GM23338 (cell line): ENCODE measurements at regions not wholly inside any gene's neighbourhood (a gene's known extent, or its start where the extent isn't known, plus 50 kb on each side); places are given as distances from the start of the nearest gene placed in this dataset.

ENCODE experiments used
- ATAC-seq: fragments of 200-7000 bp; cut with Tn5 transposase; 3 replicates; pipeline ENCODE4 v1.9.1; 2020
- DNase-seq: peaks from one replicate; pipeline ENCODE4 v3.0.0-alpha.2; 2015; ENCODE audit warnings: low spot score
- H2AFZ ChIP-seq: fragments of 200-600 bp; sonication (generic); 2 replicates; pipeline ENCODE4 v1.8.0; 2016; ENCODE audit warnings: antibody characterized with exemption, mild to moderate bottlenecking, moderate library complexity
- H3F3A ChIP-seq: fragments of 200-600 bp; sonication (generic); replicated peaks from 2 replicates; pipeline ENCODE4 v1.8.0; 2017; ENCODE audit warnings: antibody characterized with exemption, mixed run types, low read depth
- H3K27ac ChIP-seq: fragments of 200-600 bp; sonication (generic); 2 replicates; pipeline ENCODE4 v1.6.1; 2016; ENCODE audit warnings: low read depth
- H3K27me3 ChIP-seq: fragments of 200-600 bp; sonication (generic); 2 replicates; pipeline ENCODE4 v1.8.0; 2016; ENCODE audit warnings: mild to moderate bottlenecking, mixed run types, moderate library complexity; ENCODE audit not compliant: insufficient read depth
- H3K36me3 ChIP-seq: fragments of 200-600 bp; sonication (generic); 2 replicates; pipeline ENCODE4 v1.8.0; 2016; ENCODE audit warnings: mild to moderate bottlenecking; ENCODE audit not compliant: insufficient read depth
- H3K4me1 ChIP-seq: fragments of 200-600 bp; sonication (generic); 2 replicates; pipeline ENCODE4 v1.8.0; 2016; ENCODE audit warnings: mild to moderate bottlenecking, moderate library complexity; ENCODE audit not compliant: insufficient read depth
- H3K4me2 ChIP-seq: fragments of 200-600 bp; sonication (generic); 2 replicates; pipeline ENCODE4 v1.7.1; 2017; ENCODE audit warnings: mixed run types
- H3K4me3 ChIP-seq: fragments of 200-600 bp; sonication (generic); 2 replicates; pipeline ENCODE4 v1.6.1; 2016; ENCODE audit warnings: mixed run types
- H3K79me2 ChIP-seq: fragments of 200-600 bp; sonication (generic); replicated peaks from 2 replicates; pipeline ENCODE4 v1.8.0; 2017; ENCODE audit warnings: mild to moderate bottlenecking; ENCODE audit not compliant: insufficient read depth
- H3K9me2 ChIP-seq: fragments of 200-600 bp; sonication (generic); 2 replicates; pipeline ENCODE4 v1.8.0; 2017; ENCODE audit not compliant: insufficient read depth
- H4K20me1 ChIP-seq: fragments of 200-600 bp; sonication (generic); replicated peaks from 2 replicates; pipeline ENCODE4 v1.8.0; 2017; ENCODE audit warnings: mild to moderate bottlenecking; ENCODE audit not compliant: insufficient read depth
- H3K27ac Mint-ChIP-seq: 2 replicates; pipeline ENCODE4 v1.8.0; 2020; ENCODE audit warnings: inconsistent platforms, mild to moderate bottlenecking, moderate library complexity, mixed read lengths
- H3K27me3 Mint-ChIP-seq: 3 replicates; pipeline ENCODE4 v1.8.0; 2022; ENCODE audit warnings: low read depth, mild to moderate bottlenecking, moderate library complexity, mixed read lengths, inconsistent platforms; ENCODE audit not compliant: insufficient read depth, poor library complexity
- H3K36me3 Mint-ChIP-seq: 3 replicates; pipeline ENCODE4 v1.8.0; 2021; ENCODE audit warnings: low read depth, mild to moderate bottlenecking, inconsistent platforms, moderate library complexity, mixed read lengths
- H3K4me1 Mint-ChIP-seq: 3 replicates; pipeline ENCODE4 v1.8.0; 2020; ENCODE audit warnings: mild to moderate bottlenecking, inconsistent platforms, mixed read lengths
- H3K4me3 Mint-ChIP-seq: 3 replicates; pipeline ENCODE4 v1.8.0; 2021; ENCODE audit warnings: moderate library complexity, mild to moderate bottlenecking, inconsistent platforms, mixed read lengths
- H3K9me3 Mint-ChIP-seq: 3 replicates; pipeline ENCODE4 v1.8.0; 2020; ENCODE audit warnings: moderate library complexity, mild to moderate bottlenecking, inconsistent platforms, mixed read lengths
- CREB1 ChIP-seq: fragments of 250-450 bp; sonication (Bioruptor Pico); IDR thresholded peaks from 2 replicates; pipeline ENCODE4 v1.5.0; 2020; ENCODE audit warnings: low read depth, mild to moderate bottlenecking, moderate library complexity
- EZH2 ChIP-seq: fragments of 200-600 bp; sonication (generic); IDR thresholded peaks from one replicate; pipeline ENCODE4 v1.8.0; 2017; ENCODE audit warnings: antibody characterized with exemption, mild to moderate bottlenecking, low read depth; ENCODE audit not compliant: unreplicated experiment
- EZH2phosphoT487 ChIP-seq: fragments of 200-600 bp; sonication (generic); IDR thresholded peaks from one replicate; pipeline ENCODE4 v1.8.1; 2018; ENCODE audit warnings: antibody characterized with exemption; ENCODE audit not compliant: unreplicated experiment
- JUNB ChIP-seq: IDR thresholded peaks from one replicate; pipeline ENCODE4 v1.6.1; 2016; ENCODE audit warnings: antibody characterized with exemption; ENCODE audit not compliant: unreplicated experiment
- POLR2AphosphoS5 ChIP-seq: IDR thresholded peaks from 2 replicates; pipeline ENCODE4 v1.6.1; 2016; ENCODE audit warnings: antibody characterized with exemption, low read depth
- STAT1 ChIP-seq: IDR thresholded peaks from one replicate; pipeline ENCODE4 v1.6.1; 2016; ENCODE audit warnings: antibody characterized with exemption; ENCODE audit not compliant: unreplicated experiment
- ZNF114 ChIP-seq: fragments of 250-450 bp; sonication (Bioruptor Pico); IDR thresholded peaks from 2 replicates; pipeline ENCODE4 v1.5.0; 2020; ENCODE audit warnings: mild to moderate bottlenecking, moderate library complexity
- ZNF331 ChIP-seq: fragments of 250-450 bp; sonication (Bioruptor Pico); IDR thresholded peaks from 2 replicates; pipeline ENCODE4 v1.5.0; 2020; ENCODE audit warnings: low read depth, mild to moderate bottlenecking, moderate library complexity
- TF ChIP-seq, protein P1 (sequence below), 2 experiments: fragments of 200-600 bp in 1 of 2; sonication (generic) in 1 of 2; conservative IDR thresholded peaks; 2 replicates each; pipeline versions ENCODE4 v1.5.1 to v1.6.1; 2016 to 2017; ENCODE audit warnings: antibody characterized with exemption in 2 of 2, low read depth in 2 of 2, mild to moderate bottlenecking in 2 of 2, moderate library complexity in 1 of 2
- TF ChIP-seq, protein P2 (sequence below): IDR thresholded peaks from one replicate; pipeline ENCODE4 v1.6.1; 2018; ENCODE audit warnings: antibody characterized with exemption; ENCODE audit not compliant: unreplicated experiment

- Histone ChIP-seq H2AFZ (no peak overlapping the region), H3K79me2 (no peaks in the 10 kb centered on the region), H3K27ac (no peak overlapping the region), H3K4me3 (no peak overlapping the region), H4K20me1 (no peaks in the 10 kb centered on the region), H3F3A (no peaks in the 10 kb centered on the region), H3K9me2 (no peaks in the 10 kb centered on the region), H3K4me2 (no peak overlapping the region), H3K4me1 (0 out of 2 replicates have a peak, but pooled peaks cover 3% of the 10 kb centered on the region), H3K36me3 (no peaks in the 10 kb centered on the region), H3K27me3 (no peaks in the 10 kb centered on the region)
- Mint-ChIP-seq H3K27me3 (peaks cover 1% of the 10 kb centered on the region), H3K9me3 (no peaks in the 10 kb centered on the region), H3K27ac (no peak overlapping the region), H3K36me3 (no peaks in the 10 kb centered on the region), H3K4me1 (peaks cover 7% of the 10 kb centered on the region), H3K4me3 (no peak overlapping the region)
- TF ChIP-seq JUNB (no peak), EZH2 (no peak), ZNF331 (CRISPR knock-in tag) (no peak), POLR2AphosphoS5 (no peak), CREB1 (no peak), EZH2phosphoT487 (no peak), ZNF114 (CRISPR knock-in tag) (no peak), STAT1 (no peak)
- TF ChIP-seq, protein P1, sequence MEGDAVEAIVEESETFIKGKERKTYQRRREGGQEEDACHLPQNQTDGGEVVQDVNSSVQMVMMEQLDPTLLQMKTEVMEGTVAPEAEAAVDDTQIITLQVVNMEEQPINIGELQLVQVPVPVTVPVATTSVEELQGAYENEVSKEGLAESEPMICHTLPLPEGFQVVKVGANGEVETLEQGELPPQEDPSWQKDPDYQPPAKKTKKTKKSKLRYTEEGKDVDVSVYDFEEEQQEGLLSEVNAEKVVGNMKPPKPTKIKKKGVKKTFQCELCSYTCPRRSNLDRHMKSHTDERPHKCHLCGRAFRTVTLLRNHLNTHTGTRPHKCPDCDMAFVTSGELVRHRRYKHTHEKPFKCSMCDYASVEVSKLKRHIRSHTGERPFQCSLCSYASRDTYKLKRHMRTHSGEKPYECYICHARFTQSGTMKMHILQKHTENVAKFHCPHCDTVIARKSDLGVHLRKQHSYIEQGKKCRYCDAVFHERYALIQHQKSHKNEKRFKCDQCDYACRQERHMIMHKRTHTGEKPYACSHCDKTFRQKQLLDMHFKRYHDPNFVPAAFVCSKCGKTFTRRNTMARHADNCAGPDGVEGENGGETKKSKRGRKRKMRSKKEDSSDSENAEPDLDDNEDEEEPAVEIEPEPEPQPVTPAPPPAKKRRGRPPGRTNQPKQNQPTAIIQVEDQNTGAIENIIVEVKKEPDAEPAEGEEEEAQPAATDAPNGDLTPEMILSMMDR (conservative IDR thresholded peaks at IDR 0.05; ENCODE audit: low read depth in 2 of 2): no peak
- ATAC-seq (no peak), DNase-seq (no peak)
These were observed 741.4 kb upstream of the LRRTM4 start for GRCh38 chr2:78263571-78263970.

GRCh38 chr2:78264130-78264529 is 742.0 kb upstream of the LRRTM4 start:
- Histone ChIP-seq H2AFZ (no peak overlapping the region), H3K4me1 (0 out of 2 replicates have a peak, but pooled peaks cover 3% of the 10 kb centered on the region), H3K27ac (no peak overlapping the region), H3K9me2 (no peaks in the 10 kb centered on the region), H3K27me3 (no peaks in the 10 kb centered on the region), H4K20me1 (no peaks in the 10 kb centered on the region), H3K79me2 (no peaks in the 10 kb centered on the region), H3K4me3 (no peak overlapping the region), H3F3A (no peaks in the 10 kb centered on the region), H3K4me2 (no peak overlapping the region), H3K36me3 (no peaks in the 10 kb centered on the region)
- TF ChIP-seq STAT1 (no peak), CREB1 (no peak), POLR2AphosphoS5 (no peak), ZNF114 (CRISPR knock-in tag) (no peak)
- TF ChIP-seq, protein P2, sequence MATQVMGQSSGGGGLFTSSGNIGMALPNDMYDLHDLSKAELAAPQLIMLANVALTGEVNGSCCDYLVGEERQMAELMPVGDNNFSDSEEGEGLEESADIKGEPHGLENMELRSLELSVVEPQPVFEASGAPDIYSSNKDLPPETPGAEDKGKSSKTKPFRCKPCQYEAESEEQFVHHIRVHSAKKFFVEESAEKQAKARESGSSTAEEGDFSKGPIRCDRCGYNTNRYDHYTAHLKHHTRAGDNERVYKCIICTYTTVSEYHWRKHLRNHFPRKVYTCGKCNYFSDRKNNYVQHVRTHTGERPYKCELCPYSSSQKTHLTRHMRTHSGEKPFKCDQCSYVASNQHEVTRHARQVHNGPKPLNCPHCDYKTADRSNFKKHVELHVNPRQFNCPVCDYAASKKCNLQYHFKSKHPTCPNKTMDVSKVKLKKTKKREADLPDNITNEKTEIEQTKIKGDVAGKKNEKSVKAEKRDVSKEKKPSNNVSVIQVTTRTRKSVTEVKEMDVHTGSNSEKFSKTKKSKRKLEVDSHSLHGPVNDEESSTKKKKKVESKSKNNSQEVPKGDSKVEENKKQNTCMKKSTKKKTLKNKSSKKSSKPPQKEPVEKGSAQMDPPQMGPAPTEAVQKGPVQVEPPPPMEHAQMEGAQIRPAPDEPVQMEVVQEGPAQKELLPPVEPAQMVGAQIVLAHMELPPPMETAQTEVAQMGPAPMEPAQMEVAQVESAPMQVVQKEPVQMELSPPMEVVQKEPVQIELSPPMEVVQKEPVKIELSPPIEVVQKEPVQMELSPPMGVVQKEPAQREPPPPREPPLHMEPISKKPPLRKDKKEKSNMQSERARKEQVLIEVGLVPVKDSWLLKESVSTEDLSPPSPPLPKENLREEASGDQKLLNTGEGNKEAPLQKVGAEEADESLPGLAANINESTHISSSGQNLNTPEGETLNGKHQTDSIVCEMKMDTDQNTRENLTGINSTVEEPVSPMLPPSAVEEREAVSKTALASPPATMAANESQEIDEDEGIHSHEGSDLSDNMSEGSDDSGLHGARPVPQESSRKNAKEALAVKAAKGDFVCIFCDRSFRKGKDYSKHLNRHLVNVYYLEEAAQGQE: no peak
- H3K27ac Mint-ChIP-seq: no peak overlapping the region; the same call in 1 of the 2 replicates
- H3K4me3 Mint-ChIP-seq: no peak overlapping the region
- peaks cover 1% of the 10 kb centered on the region for H3K27me3 Mint-ChIP-seq
- H3K9me3 Mint-ChIP-seq: no peaks in the 10 kb centered on the region
- no peaks in the 10 kb centered on the region for H3K36me3 Mint-ChIP-seq
- peaks cover 7% of the 10 kb centered on the region for H3K4me1 Mint-ChIP-seq
- DNase-seq: no peak
- no peak for ATAC-seq
